SU-DHL-6 (cell line): ENCODE measurements at regions not wholly inside any gene's neighbourhood (a gene's known extent, or its start where the extent isn't known, plus 50 kb on each side); places are given as distances from the start of the nearest gene placed in this dataset.

Source experiments
- H2AFZ ChIP-seq: fragments of 200-600 bp; sonication (generic); 2 replicates; pipeline ENCODE4 v1.6.1; 2014; ENCODE audit warnings: low read depth, mild to moderate bottlenecking, moderate library complexity, mixed read lengths, antibody characterized with exemption, low read length; ENCODE audit not compliant: severe bottlenecking
- H3F3A ChIP-seq: fragments of 200-600 bp; shearing (Covaris generic); 2 replicates; pipeline ENCODE4 v1.6.0; 2016; ENCODE audit warnings: antibody characterized with exemption, mild to moderate bottlenecking; ENCODE audit not compliant: insufficient read depth
- H3K27ac ChIP-seq: fragments of 200-600 bp; sonication (generic); 2 replicates; pipeline ENCODE4 v1.5.1; 2016; ENCODE audit warnings: low read depth, mild to moderate bottlenecking, low read length, moderate library complexity, mixed read lengths
- H3K27me3 ChIP-seq: fragments of 200-600 bp; sonication (generic), shearing (Covaris generic); 2 replicates; pipeline ENCODE4 v1.6.0; 2014; ENCODE audit warnings: mild to moderate bottlenecking, low read length
- H3K36me3 ChIP-seq: fragments of 200-600 bp; sonication (generic); 2 replicates; pipeline ENCODE4 v1.6.1; 2014; ENCODE audit warnings: mild to moderate bottlenecking, low read length, mixed read lengths
- H3K4me2 ChIP-seq: fragments of 300-600, 200-600 bp; shearing (Covaris generic), sonication (generic); 2 replicates; pipeline ENCODE4 v1.6.0; 2014; ENCODE audit warnings: low read length, low read depth, mild to moderate bottlenecking; ENCODE audit not compliant: poor library complexity, severe bottlenecking
- H3K4me3 ChIP-seq: fragments of 200-600 bp; sonication (generic); 2 replicates; pipeline ENCODE4 v1.5.1; 2014; ENCODE audit warnings: antibody characterized with exemption, low read length, mild to moderate bottlenecking, mixed read lengths; ENCODE audit not compliant: insufficient read depth, poor library complexity, severe bottlenecking
- H3K79me2 ChIP-seq: fragments of 200-600 bp; sonication (generic); 2 replicates; pipeline ENCODE4 v1.6.1; 2014; ENCODE audit warnings: mild to moderate bottlenecking, low read length, moderate library complexity; ENCODE audit not compliant: insufficient read depth
- H3K9ac ChIP-seq: fragments of 200-600 bp; sonication (generic); 2 replicates; pipeline ENCODE4 v1.7.0; 2014; ENCODE audit warnings: mild to moderate bottlenecking, low read length
- H3K9me2 ChIP-seq: fragments of 200-600 bp; sonication (generic); replicated peaks from 2 replicates; pipeline ENCODE4 v1.6.1; 2014; ENCODE audit warnings: low read length; ENCODE audit not compliant: insufficient read depth
- H3K9me3 ChIP-seq: fragments of 200-600 bp; sonication (generic); 2 replicates; pipeline ENCODE4 v1.6.1; 2014; ENCODE audit warnings: low read length, mixed read lengths; ENCODE audit not compliant: insufficient read depth
- H4K20me1 ChIP-seq: fragments of 200-600 bp; sonication (generic); 2 replicates; pipeline ENCODE4 v1.6.1; 2014; ENCODE audit warnings: low read depth, mild to moderate bottlenecking, antibody characterized with exemption, low read length, moderate library complexity, mixed read lengths
- EZH2phosphoT487 ChIP-seq: fragments of 200-600 bp; sonication (generic), shearing (Covaris generic); conservative IDR thresholded peaks from 2 replicates; pipeline ENCODE4 v1.6.1; 2018; ENCODE audit warnings: mild to moderate bottlenecking, antibody characterized with exemption, low read length, moderate library complexity, mixed read lengths
- TF ChIP-seq, protein P1 (sequence below): fragments of 200-600 bp; sonication (generic); IDR thresholded peaks from one replicate; pipeline ENCODE4 v1.5.1; 2017; ENCODE audit warnings: antibody characterized with exemption, mild to moderate bottlenecking, low read length, moderate library complexity; ENCODE audit not compliant: insufficient read depth, poor library complexity, severe bottlenecking

DNA sequence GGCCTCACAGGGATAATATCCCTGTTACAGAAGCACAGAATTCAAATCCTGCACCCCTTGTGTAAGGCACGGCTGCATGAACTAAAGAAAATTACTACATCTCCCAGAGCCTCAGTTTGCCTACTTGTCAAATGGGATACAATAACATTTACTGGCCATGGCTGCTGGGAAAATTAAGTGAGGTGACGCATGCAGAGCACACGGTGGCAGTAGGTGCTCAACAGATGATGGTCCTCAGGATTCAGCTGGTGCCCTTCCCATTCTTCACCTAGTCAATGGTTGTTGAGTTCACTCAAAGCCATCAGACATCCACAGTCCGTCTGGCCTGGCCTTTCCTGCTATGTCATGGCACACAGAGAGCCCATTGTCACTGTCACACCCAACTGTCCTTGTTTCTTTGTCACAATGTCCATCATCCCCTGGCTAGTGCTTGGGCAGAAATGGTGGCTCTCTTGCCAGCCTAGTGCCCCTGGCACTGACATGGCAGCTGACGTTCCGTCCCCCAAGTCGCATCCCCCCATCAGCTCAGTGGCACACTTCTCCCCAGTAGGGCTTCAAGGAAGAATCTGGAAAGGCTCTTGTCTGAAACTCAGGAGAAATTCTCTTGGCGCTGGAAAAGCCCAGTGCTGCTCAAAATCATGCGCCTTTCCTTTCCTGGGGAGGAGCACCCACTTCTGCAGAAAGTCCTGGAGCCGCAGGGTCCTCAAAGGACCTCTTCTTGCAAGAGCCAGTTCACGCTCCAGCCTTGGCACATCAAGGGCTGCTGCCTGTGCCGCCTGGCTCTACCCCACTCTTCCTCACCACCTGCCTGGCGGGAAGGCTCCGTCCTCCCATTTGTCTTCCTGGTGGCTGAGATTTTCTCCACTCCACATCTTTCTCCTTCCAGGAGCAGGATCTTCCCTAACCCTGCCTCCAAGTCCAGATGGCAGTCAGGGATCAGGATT, 55.9 kb upstream of the SLC66A3 start:
- Histone ChIP-seq H3K4me3 (no peak overlapping the region), H3F3A (no peaks in the 10 kb centered on the region), H3K27ac (no peak overlapping the region), H2AFZ (no peak overlapping the region), H3K36me3 (no peaks in the 10 kb centered on the region), H3K4me2 (no peak overlapping the region), H3K9me3 (no peaks in the 10 kb centered on the region), H3K27me3 (no peaks in the 10 kb centered on the region), H3K79me2 (no peaks in the 10 kb centered on the region), H3K9ac (no peak overlapping the region), H4K20me1 (no peaks in the 10 kb centered on the region), H3K9me2 (no peaks in the 10 kb centered on the region)
- TF ChIP-seq, protein P1, sequence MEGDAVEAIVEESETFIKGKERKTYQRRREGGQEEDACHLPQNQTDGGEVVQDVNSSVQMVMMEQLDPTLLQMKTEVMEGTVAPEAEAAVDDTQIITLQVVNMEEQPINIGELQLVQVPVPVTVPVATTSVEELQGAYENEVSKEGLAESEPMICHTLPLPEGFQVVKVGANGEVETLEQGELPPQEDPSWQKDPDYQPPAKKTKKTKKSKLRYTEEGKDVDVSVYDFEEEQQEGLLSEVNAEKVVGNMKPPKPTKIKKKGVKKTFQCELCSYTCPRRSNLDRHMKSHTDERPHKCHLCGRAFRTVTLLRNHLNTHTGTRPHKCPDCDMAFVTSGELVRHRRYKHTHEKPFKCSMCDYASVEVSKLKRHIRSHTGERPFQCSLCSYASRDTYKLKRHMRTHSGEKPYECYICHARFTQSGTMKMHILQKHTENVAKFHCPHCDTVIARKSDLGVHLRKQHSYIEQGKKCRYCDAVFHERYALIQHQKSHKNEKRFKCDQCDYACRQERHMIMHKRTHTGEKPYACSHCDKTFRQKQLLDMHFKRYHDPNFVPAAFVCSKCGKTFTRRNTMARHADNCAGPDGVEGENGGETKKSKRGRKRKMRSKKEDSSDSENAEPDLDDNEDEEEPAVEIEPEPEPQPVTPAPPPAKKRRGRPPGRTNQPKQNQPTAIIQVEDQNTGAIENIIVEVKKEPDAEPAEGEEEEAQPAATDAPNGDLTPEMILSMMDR = no peak
- no peak for TF ChIP-seq EZH2phosphoT487

- no peak overlapping the region for H2AFZ ChIP-seq
- no peaks in the 10 kb centered on the region for H4K20me1 ChIP-seq
- no peaks in the 10 kb centered on the region for H3K27me3 ChIP-seq
- H3K4me2 ChIP-seq = no peak overlapping the region
- no peaks in the 10 kb centered on the region for H3K79me2 ChIP-seq
- no peaks in the 10 kb centered on the region for H3K9me3 ChIP-seq
- no peak overlapping the region for H3K4me3 ChIP-seq
- TF ChIP-seq, protein P1 = no peak
- TF ChIP-seq EZH2phosphoT487 = no peak
- H3F3A ChIP-seq = no peaks in the 10 kb centered on the region
- no peaks in the 10 kb centered on the region for H3K36me3 ChIP-seq
- no peaks in the 10 kb centered on the region for H3K9me2 ChIP-seq
- no peak overlapping the region for H3K27ac ChIP-seq
- no peak overlapping the region for H3K9ac ChIP-seq
Observed at GRCh38 chr2:11100130-11100529, 55.1 kb upstream of the SLC66A3 start.

GRCh38 chr2:11100976-11101375, 54.3 kb upstream of the SLC66A3 start:
- Histone ChIP-seq H4K20me1 (no peaks in the 10 kb centered on the region), H3K9me2 (no peaks in the 10 kb centered on the region), H3K4me2 (no peak overlapping the region), H3K79me2 (no peaks in the 10 kb centered on the region), H3K36me3 (no peaks in the 10 kb centered on the region), H3K4me3 (no peak overlapping the region), H3K27me3 (no peaks in the 10 kb centered on the region), H3K9me3 (no peaks in the 10 kb centered on the region), H3K27ac (no peak overlapping the region), H3F3A (no peaks in the 10 kb centered on the region), H2AFZ (no peak overlapping the region), H3K9ac (no peak overlapping the region)
- TF ChIP-seq, protein P1 = no peak
- no peak for TF ChIP-seq EZH2phosphoT487
